ENCODE measurements at regions not wholly inside any gene's neighbourhood (a gene's known extent, or its start where the extent isn't known, plus 50 kb on each side); places are given as distances from the start of the nearest gene placed in this dataset.
A peak's percentile ranks its signal among the peaks of the same experiment; 100 is the strongest.
"Not testable (repeated sequence)": the region's sequence is repeated elsewhere in the genome, so short reads cannot be mapped to it uniquely, and the experiment has no call there.

DNA sequence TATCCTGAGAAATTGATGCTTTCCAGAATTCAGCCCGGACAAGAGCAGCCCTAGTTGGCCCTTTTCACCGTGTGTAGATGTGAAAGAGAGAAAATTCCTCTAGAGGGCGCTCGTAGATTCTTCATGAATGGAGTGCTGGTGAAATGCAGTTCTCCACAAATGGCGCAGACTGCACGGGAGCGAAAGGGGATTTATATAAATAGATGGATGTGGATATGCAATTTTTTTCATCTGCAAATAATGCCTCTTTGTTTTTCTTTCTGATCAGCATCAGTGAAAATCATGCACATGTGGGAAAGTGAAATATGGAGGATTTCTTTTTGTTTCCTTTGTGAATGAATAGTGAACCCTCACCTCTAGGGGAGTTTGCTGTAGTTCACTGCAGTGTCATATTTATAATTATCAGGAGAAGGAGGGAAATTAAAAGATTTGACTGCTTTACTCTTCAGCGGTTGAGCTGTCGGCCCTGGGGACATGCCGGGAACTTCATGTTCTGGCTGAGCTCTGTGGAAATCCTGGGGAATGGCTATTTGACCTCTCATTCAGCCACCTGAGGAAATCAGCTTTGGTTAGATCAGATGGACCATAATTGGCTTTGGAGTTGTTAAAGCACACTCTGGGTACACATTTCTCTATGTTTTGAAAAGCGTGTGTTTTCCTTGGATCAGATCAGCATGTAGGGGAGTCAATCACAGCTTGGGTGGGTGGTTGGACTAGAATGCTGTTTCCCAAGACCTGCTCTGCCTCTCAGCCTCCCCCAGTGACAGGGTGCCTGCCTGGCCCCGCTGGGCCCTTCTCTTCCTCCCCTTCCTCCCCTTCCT is 115.0 kb upstream of the SHISA3 start:
- H3K4me2 ChIP-seq (ENCODE audit: low read depth, low read length), result peak overlapping the region; percentile 72

DNA sequence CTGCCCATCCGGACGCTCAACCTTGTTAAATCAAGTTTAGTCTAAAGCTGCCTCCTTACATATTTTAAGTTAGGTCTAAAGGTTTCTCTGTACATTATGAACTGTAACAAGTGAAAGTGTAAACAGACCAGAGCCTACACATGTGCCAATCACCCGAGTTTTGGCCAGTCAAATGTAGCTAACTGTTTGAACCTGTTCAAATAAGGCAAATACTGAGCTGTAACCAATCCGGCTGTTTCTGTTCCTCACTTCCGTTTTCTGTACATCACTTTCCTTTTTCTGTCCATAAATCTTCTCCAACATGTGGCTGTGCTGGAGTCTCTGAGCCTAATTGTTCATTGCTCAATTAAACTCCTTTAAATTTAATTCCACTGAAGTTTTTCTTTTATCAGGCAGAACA is 113.3 kb upstream of the SHISA3 start:
- TF ChIP-seq CTCF (IDR thresholded peaks at IDR 0.05; ENCODE audit: low read length), result no peak
- no peak for TF ChIP-seq EZH2phosphoT487 (IDR thresholded peaks at IDR 0.05; ENCODE audit: low read length)
- no peak for TF ChIP-seq EZH2 (optimal IDR thresholded peaks at IDR 0.05; ENCODE audit: low read depth, low read length)
- Histone ChIP-seq H3K4me3 (ENCODE audit: low read length) (no peak overlapping the region), H3K27me3 (replicated peaks; ENCODE audit: insufficient read depth, low read length) (no peaks in the 10 kb centered on the region), H3K4me2 (ENCODE audit: low read depth, low read length) (no peak overlapping the region), H3K27ac (ENCODE audit: low read length) (no peak overlapping the region), H3K9me2 (replicated peaks; ENCODE audit: insufficient read depth, low read length) (no peaks in the 10 kb centered on the region), H3K9me3 (replicated peaks; ENCODE audit: insufficient read depth, low read length) (no peaks in the 10 kb centered on the region), H2AFZ (ENCODE audit: low read length) (no peak overlapping the region), H3F3A (ENCODE audit: insufficient read depth, low read length) (peaks cover 7% of the 10 kb centered on the region; the same call in 1 of the 2 replicates), H4K20me1 (ENCODE audit: insufficient read depth, low read length) (no peaks in the 10 kb centered on the region), H3K79me2 (ENCODE audit: low read length) (no peaks in the 10 kb centered on the region), H3K36me3 (replicated peaks; ENCODE audit: insufficient read depth, low read length) (no peaks in the 10 kb centered on the region), H3K9ac (ENCODE audit: low read length) (no peak overlapping the region), H3K4me1 (ENCODE audit: low read length) (peaks cover 13% of the 10 kb centered on the region)
- no peak for DNase-seq

More for the DNA sequence above, 115.0 kb upstream of the SHISA3 start:
- Histone ChIP-seq H3K27ac (ENCODE audit: low read length) (no peak overlapping the region), H3F3A (ENCODE audit: insufficient read depth, low read length) (peaks cover 7% of the 10 kb centered on the region; the same call in 1 of the 2 replicates), H4K20me1 (ENCODE audit: insufficient read depth, low read length) (no peaks in the 10 kb centered on the region), H3K79me2 (ENCODE audit: low read length) (no peaks in the 10 kb centered on the region), H3K4me1 (ENCODE audit: low read length) (peaks cover 13% of the 10 kb centered on the region), H3K9me2 (replicated peaks; ENCODE audit: insufficient read depth, low read length) (no peaks in the 10 kb centered on the region), H3K9ac (ENCODE audit: low read length) (no peak overlapping the region), H3K27me3 (replicated peaks; ENCODE audit: insufficient read depth, low read length) (no peaks in the 10 kb centered on the region), H3K4me3 (ENCODE audit: low read length) (peak overlapping the region; percentile 26), H3K9me3 (replicated peaks; ENCODE audit: insufficient read depth, low read length) (no peaks in the 10 kb centered on the region), H3K36me3 (replicated peaks; ENCODE audit: insufficient read depth, low read length) (no peaks in the 10 kb centered on the region), H2AFZ (ENCODE audit: low read length) (no peak overlapping the region)
- no peak for TF ChIP-seq EZH2 (optimal IDR thresholded peaks at IDR 0.05; ENCODE audit: low read depth, low read length)
- no peak for TF ChIP-seq EZH2phosphoT487 (IDR thresholded peaks at IDR 0.05; ENCODE audit: low read length)
- TF ChIP-seq CTCF (IDR thresholded peaks at IDR 0.05; ENCODE audit: low read length), result peak; percentile 77
- DNase-seq, result peak; percentile 72

GRCh38 chr4:42288876-42289275 is 108.4 kb upstream of the SHISA3 start:
- not testable (repeated sequence) for H3K4me3 ChIP-seq (ENCODE audit: low read length); H3K9me2 ChIP-seq (replicated peaks; ENCODE audit: insufficient read depth, low read length); H3K27me3 ChIP-seq (replicated peaks; ENCODE audit: insufficient read depth, low read length); H3K36me3 ChIP-seq (replicated peaks; ENCODE audit: insufficient read depth, low read length); H4K20me1 ChIP-seq (ENCODE audit: insufficient read depth, low read length); H3F3A ChIP-seq (ENCODE audit: insufficient read depth, low read length); DNase-seq; H3K4me2 ChIP-seq (ENCODE audit: low read depth, low read length); H3K9ac ChIP-seq (ENCODE audit: low read length); H2AFZ ChIP-seq (ENCODE audit: low read length); H3K4me1 ChIP-seq (ENCODE audit: low read length); H3K79me2 ChIP-seq (ENCODE audit: low read length); H3K27ac ChIP-seq (ENCODE audit: low read length); H3K9me3 ChIP-seq (replicated peaks; ENCODE audit: insufficient read depth, low read length)

GRCh38 chr4:42292192-42292591 is 105.1 kb upstream of the SHISA3 start:
- H3K79me2 ChIP-seq (ENCODE audit: low read length); H2AFZ ChIP-seq (ENCODE audit: low read length); H3K4me1 ChIP-seq (ENCODE audit: low read length); H3K4me2 ChIP-seq (ENCODE audit: low read depth, low read length); DNase-seq; H3K36me3 ChIP-seq (replicated peaks; ENCODE audit: insufficient read depth, low read length); H3K4me3 ChIP-seq (ENCODE audit: low read length); H4K20me1 ChIP-seq (ENCODE audit: insufficient read depth, low read length); H3K27ac ChIP-seq (ENCODE audit: low read length); H3K9ac ChIP-seq (ENCODE audit: low read length); H3F3A ChIP-seq (ENCODE audit: insufficient read depth, low read length); H3K9me3 ChIP-seq (replicated peaks; ENCODE audit: insufficient read depth, low read length); H3K9me2 ChIP-seq (replicated peaks; ENCODE audit: insufficient read depth, low read length); H3K27me3 ChIP-seq (replicated peaks; ENCODE audit: insufficient read depth, low read length): not testable (repeated sequence)
